Panc1 (cell line): ENCODE measurements at regions not wholly inside any gene's neighbourhood (a gene's known extent, or its start where the extent isn't known, plus 50 kb on each side); places are given as distances from the start of the nearest gene placed in this dataset.

Source experiments
- TF ChIP-seq, protein P1 (sequence below): fragments of 450-650 bp; IDR thresholded peaks from 2 replicates; pipeline ENCODE4 v1.5.1; 2017; ENCODE audit warnings: mild to moderate bottlenecking
- TF ChIP-seq, protein P2 (sequence below), 2 experiments: IDR thresholded peaks; 2 replicates each; pipeline ENCODE4 v1.6.1; 2011 to 2012; ENCODE audit warnings: low read depth in 2 of 2, control low read depth in 1 of 2, low read length in 1 of 2, mild to moderate bottlenecking in 1 of 2, moderate library complexity in 1 of 2; ENCODE audit not compliant: insufficient read depth in 1 of 2

DNA sequence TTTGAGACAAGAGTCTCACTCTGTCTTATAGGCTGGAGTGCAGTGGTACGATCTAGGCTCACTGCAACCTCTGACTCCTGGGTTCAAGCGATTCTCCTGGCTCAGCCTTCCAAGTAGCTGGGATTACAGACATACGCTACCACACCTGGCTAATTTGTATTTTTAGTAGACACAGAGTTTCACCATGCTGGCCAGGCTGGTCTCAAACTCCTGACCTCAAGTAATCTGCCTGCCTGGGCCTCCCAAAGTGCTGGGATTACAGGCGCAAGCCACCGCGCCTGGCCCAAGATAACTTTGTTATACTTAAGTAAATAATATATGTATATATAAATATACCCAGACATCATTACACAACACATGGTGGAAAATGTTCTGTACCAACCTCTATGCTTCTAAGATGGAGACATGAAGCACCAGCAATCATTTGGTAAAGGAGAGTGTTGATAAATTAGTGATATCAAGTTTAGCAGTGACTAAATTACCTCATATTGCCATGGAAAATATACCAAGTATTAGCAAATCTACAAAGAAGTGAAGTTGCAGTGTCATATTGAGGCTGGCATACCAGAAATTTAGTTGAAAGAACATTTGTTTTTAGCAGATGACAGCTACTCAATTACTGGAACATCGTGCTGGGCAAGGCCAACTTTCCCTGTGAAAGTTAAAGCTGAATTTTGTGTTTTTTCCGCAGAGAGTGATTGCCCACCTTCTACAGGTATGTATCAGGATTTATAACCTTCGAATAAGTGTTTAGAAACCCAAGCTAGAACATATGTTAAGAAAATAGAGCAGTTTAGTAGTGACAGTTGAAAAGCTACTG, 177.7 kb downstream of the MYCN start:
- TF ChIP-seq, protein P1, sequence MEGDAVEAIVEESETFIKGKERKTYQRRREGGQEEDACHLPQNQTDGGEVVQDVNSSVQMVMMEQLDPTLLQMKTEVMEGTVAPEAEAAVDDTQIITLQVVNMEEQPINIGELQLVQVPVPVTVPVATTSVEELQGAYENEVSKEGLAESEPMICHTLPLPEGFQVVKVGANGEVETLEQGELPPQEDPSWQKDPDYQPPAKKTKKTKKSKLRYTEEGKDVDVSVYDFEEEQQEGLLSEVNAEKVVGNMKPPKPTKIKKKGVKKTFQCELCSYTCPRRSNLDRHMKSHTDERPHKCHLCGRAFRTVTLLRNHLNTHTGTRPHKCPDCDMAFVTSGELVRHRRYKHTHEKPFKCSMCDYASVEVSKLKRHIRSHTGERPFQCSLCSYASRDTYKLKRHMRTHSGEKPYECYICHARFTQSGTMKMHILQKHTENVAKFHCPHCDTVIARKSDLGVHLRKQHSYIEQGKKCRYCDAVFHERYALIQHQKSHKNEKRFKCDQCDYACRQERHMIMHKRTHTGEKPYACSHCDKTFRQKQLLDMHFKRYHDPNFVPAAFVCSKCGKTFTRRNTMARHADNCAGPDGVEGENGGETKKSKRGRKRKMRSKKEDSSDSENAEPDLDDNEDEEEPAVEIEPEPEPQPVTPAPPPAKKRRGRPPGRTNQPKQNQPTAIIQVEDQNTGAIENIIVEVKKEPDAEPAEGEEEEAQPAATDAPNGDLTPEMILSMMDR = no peak
- TF ChIP-seq, protein P2, sequence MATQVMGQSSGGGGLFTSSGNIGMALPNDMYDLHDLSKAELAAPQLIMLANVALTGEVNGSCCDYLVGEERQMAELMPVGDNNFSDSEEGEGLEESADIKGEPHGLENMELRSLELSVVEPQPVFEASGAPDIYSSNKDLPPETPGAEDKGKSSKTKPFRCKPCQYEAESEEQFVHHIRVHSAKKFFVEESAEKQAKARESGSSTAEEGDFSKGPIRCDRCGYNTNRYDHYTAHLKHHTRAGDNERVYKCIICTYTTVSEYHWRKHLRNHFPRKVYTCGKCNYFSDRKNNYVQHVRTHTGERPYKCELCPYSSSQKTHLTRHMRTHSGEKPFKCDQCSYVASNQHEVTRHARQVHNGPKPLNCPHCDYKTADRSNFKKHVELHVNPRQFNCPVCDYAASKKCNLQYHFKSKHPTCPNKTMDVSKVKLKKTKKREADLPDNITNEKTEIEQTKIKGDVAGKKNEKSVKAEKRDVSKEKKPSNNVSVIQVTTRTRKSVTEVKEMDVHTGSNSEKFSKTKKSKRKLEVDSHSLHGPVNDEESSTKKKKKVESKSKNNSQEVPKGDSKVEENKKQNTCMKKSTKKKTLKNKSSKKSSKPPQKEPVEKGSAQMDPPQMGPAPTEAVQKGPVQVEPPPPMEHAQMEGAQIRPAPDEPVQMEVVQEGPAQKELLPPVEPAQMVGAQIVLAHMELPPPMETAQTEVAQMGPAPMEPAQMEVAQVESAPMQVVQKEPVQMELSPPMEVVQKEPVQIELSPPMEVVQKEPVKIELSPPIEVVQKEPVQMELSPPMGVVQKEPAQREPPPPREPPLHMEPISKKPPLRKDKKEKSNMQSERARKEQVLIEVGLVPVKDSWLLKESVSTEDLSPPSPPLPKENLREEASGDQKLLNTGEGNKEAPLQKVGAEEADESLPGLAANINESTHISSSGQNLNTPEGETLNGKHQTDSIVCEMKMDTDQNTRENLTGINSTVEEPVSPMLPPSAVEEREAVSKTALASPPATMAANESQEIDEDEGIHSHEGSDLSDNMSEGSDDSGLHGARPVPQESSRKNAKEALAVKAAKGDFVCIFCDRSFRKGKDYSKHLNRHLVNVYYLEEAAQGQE (IDR thresholded peaks at IDR 0.05; ENCODE audit: insufficient read depth in 1 of 2, low read depth in 2 of 2, low read length in 1 of 2) = no peak
